T-cell (primary cell): ENCODE measurements at regions not wholly inside any gene's neighbourhood (a gene's known extent, or its start where the extent isn't known, plus 50 kb on each side); places are given as distances from the start of the nearest gene placed in this dataset.

Experiments used
- ATAC-seq, 4 experiments: fragments of 200-7000 bp in 3 of 4; fragments of 150-1000 bp in 1 of 4; cut with Tn5 transposase; replicated peaks in 1 of 4; 1 replicate in 3 of 4; 2 replicates in 1 of 4; pipeline ENCODE4 v1.10.0; 2021; ENCODE audit warnings: moderate library complexity in 3 of 4, mild to moderate bottlenecking in 2 of 4, moderate number of reproducible peaks in 1 of 4
- CTCF ChIA-PET, 2 donors: fragments of 300-600 bp; sonication (Branson Sonifier 250); formaldehyde crosslinking; loops; one replicate each; lab custom pipeline; 2022; ENCODE audit warnings: antibody characterized with exemption in 2 of 2; lab: Charles Lee
- POLR2A ChIA-PET, 2 donors: fragments of 300-600 bp; sonication (Branson Sonifier 250); formaldehyde crosslinking; loops; one replicate each; lab custom pipeline; 2022; ENCODE audit warnings: antibody characterized with exemption in 2 of 2; lab: Charles Lee
- DNase-seq, 35 experiments: peaks; one replicate each; pipeline versions ENCODE4 v3.0.0 to v3.0.0-alpha.2; 2013 to 2023
- H3K27ac ChIP-seq: one replicate; pipeline ENCODE4 v1.5.1; 2013; ENCODE audit warnings: low read length
- H3K27me3 ChIP-seq, 2 experiments: replicated peaks in 1 of 2; 1 replicate in 1 of 2; 2 replicates in 1 of 2; pipeline versions ENCODE4 v1.6.1 to v1.7.0; 2013; ENCODE audit warnings: low read length in 1 of 2, mixed read lengths in 1 of 2; ENCODE audit not compliant: control insufficient read depth in 2 of 2, insufficient read depth in 2 of 2; ENCODE audit errors: extremely low read depth in 1 of 2
- H3K36me3 ChIP-seq, 2 donors: 1 replicate in 1 of 2; 2 replicates in 1 of 2; pipeline versions ENCODE4 v1.6.1 to v1.7.0; 2013; ENCODE audit warnings: low read length in 1 of 2; ENCODE audit not compliant: control insufficient read depth in 2 of 2, insufficient read depth in 1 of 2; ENCODE audit errors: extremely low read depth in 1 of 2
- H3K4me1 ChIP-seq, 2 experiments: 1 replicate in 1 of 2; 2 replicates in 1 of 2; pipeline versions ENCODE4 v1.6.1 to v1.7.0; 2013; ENCODE audit warnings: low read length in 2 of 2, mixed read lengths in 1 of 2; ENCODE audit not compliant: insufficient read depth in 2 of 2, control insufficient read depth in 1 of 2; ENCODE audit errors: extremely low read depth in 1 of 2
- H3K4me3 ChIP-seq, 2 donors: 1 replicate in 1 of 2; 2 replicates in 1 of 2; pipeline versions ENCODE4 v1.5.1 to v1.7.0; 2013; ENCODE audit warnings: mild to moderate bottlenecking in 2 of 2, low read length in 1 of 2, moderate library complexity in 1 of 2; ENCODE audit not compliant: control insufficient read depth in 1 of 2; ENCODE audit errors: extremely low read depth in 1 of 2
- H3K9me3 ChIP-seq: 2 replicates; pipeline ENCODE4 v1.7.0; 2013
- H3K27ac Mint-ChIP-seq, 2 donors: one replicate each; pipeline ENCODE4 v1.8.0; 2020 to 2021; ENCODE audit warnings: mild to moderate bottlenecking in 2 of 2, mixed read lengths in 2 of 2
- H3K27me3 Mint-ChIP-seq, 2 donors: one replicate each; pipeline ENCODE4 v1.8.0; 2021 to 2022; ENCODE audit warnings: mixed read lengths in 2 of 2
- H3K36me3 Mint-ChIP-seq: one replicate; pipeline ENCODE4 v1.8.0; 2021; ENCODE audit warnings: mixed read lengths
- H3K4me1 Mint-ChIP-seq, 3 donors: one replicate each; pipeline ENCODE4 v1.8.0; 2020 to 2022; ENCODE audit warnings: mixed read lengths in 3 of 3, mild to moderate bottlenecking in 1 of 3
- H3K4me3 Mint-ChIP-seq, 3 donors: one replicate each; pipeline ENCODE4 v1.8.0; 2020 to 2022; ENCODE audit warnings: mild to moderate bottlenecking in 3 of 3, mixed read lengths in 3 of 3, moderate library complexity in 3 of 3
- H3K9me3 Mint-ChIP-seq, 3 donors: one replicate each; pipeline ENCODE4 v1.8.0; 2020 to 2022; ENCODE audit warnings: mixed read lengths in 3 of 3
- WGBS: methylation state at CpG from one replicate; pipeline ENCODE4 v1.1.5; 2013; ENCODE audit warnings: missing lambda C conversion rate; ENCODE audit not compliant: insufficient coverage; 5-methylcytosine and 5-hydroxymethylcytosine counted together

- ATAC-seq: no peak
- Mint-ChIP-seq H3K9me3 (peaks cover 0 to 6% (median 5%) of the 10 kb centered on the region in 3 donors), H3K4me3 (no peak overlapping the region), H3K4me1 (no peaks in the 10 kb centered on the region), H3K36me3 (peaks cover 5% of the 10 kb centered on the region), H3K27ac (no peak overlapping the region), H3K27me3 (peaks cover 5 to 11% of the 10 kb centered on the region in 2 donors)
- WGBS: no CpG with 5 or more reads among the region's 3 CpGs
- no peak for DNase-seq
- H3K9me3 ChIP-seq: no peaks in the 10 kb centered on the region
- no peaks in the 10 kb centered on the region for H3K36me3 ChIP-seq
- POLR2A ChIA-PET: no interaction called here
- H3K27ac ChIP-seq: no peak overlapping the region
- no peak overlapping the region for H3K4me3 ChIP-seq
- CTCF ChIA-PET: no interaction called here
- peaks cover 0 to 35% of the 10 kb centered on the region in 2 experiments for H3K27me3 ChIP-seq
- H3K4me1 ChIP-seq: no peaks in the 10 kb centered on the region
These were observed 93.6 kb upstream of the ZNF678 start for GRCh38 chr1:227469708-227470107.

- DNase-seq (no peak), ATAC-seq (no peak)
- peaks cover 0 to 28% of the 10 kb centered on the region in 2 experiments for H3K27me3 ChIP-seq
- Mint-ChIP-seq H3K4me3 (no peak overlapping the region), H3K4me1 (no peaks in the 10 kb centered on the region), H3K9me3 (peaks cover 0 to 6% (median 5%) of the 10 kb centered on the region in 3 donors), H3K27ac (no peak overlapping the region), H3K27me3 (peaks cover 9 to 10% of the 10 kb centered on the region in 2 donors), H3K36me3 (peaks cover 5% of the 10 kb centered on the region)
- H3K4me1 ChIP-seq: no peaks in the 10 kb centered on the region
- ChIA-PET CTCF (no interaction called here), POLR2A (no interaction called here)
- no peaks in the 10 kb centered on the region for H3K36me3 ChIP-seq
- H3K9me3 ChIP-seq: no peaks in the 10 kb centered on the region
- 72% methylated on average over 5 of the region's 5 CpGs for WGBS
- no peak overlapping the region for H3K4me3 ChIP-seq
- no peak overlapping the region for H3K27ac ChIP-seq
These were observed 97.2 kb upstream of the ZNF678 start for GRCh38 chr1:227466039-227466645.

- no peaks in the 10 kb centered on the region for H3K4me1 ChIP-seq
- Mint-ChIP-seq H3K27ac (no peak overlapping the region), H3K4me3 (no peak overlapping the region), H3K36me3 (peaks cover 2% of the 10 kb centered on the region), H3K4me1 (no peaks in the 10 kb centered on the region), H3K9me3 (peaks cover 0 to 3% (median 2%) of the 10 kb centered on the region in 3 donors), H3K27me3 (peaks cover 6 to 7% of the 10 kb centered on the region in 2 donors)
- no peaks in the 10 kb centered on the region for H3K36me3 ChIP-seq
- peaks cover 0 to 27% of the 10 kb centered on the region in 2 experiments for H3K27me3 ChIP-seq
- WGBS: 83% methylated on average over 5 of the region's 7 CpGs
- DNase-seq: no peak
- no peaks in the 10 kb centered on the region for H3K9me3 ChIP-seq
- ChIA-PET POLR2A (no interaction called here), CTCF (no interaction called here)
- no peak overlapping the region for H3K4me3 ChIP-seq
- no peak overlapping the region for H3K27ac ChIP-seq
- no peak for ATAC-seq
These were observed 98.1 kb upstream of the ZNF678 start for GRCh38 chr1:227465256-227465655.

GRCh38 chr1:227459977-227460376 lies 103.4 kb upstream of the ZNF678 start:
- CTCF ChIA-PET: no interaction called here
- Histone ChIP-seq H3K27ac (no peak overlapping the region), H3K4me1 (no peaks in the 10 kb centered on the region), H3K36me3 (no peaks in the 10 kb centered on the region), H3K27me3 (peaks cover 2 to 27% of the 10 kb centered on the region in 2 experiments), H3K4me3 (no peak overlapping the region), H3K9me3 (no peaks in the 10 kb centered on the region)
- no peaks in the 10 kb centered on the region for H3K4me1 Mint-ChIP-seq
- DNase-seq (no peak), ATAC-seq (no peak)
- 33% methylated on average over 1 of the region's 1 CpG for WGBS
- H3K27ac Mint-ChIP-seq: no peak overlapping the region
- no peak overlapping the region for H3K4me3 Mint-ChIP-seq
- peaks cover 21 to 25% of the 10 kb centered on the region in 2 donors for H3K27me3 Mint-ChIP-seq
- POLR2A ChIA-PET: interaction anchor here in 1 of 2 donors (0.6 kb wide), 1 partner anchor 14 kb away, joined by 5 read pairs; no protein-coding TSS in a partner anchor
- no peaks in the 10 kb centered on the region for H3K36me3 Mint-ChIP-seq
- H3K9me3 Mint-ChIP-seq: no peaks in the 10 kb centered on the region

- H3K27me3 Mint-ChIP-seq: peaks cover 27 to 31% of the 10 kb centered on the region in 2 donors
- H3K4me1 Mint-ChIP-seq: no peaks in the 10 kb centered on the region
- Histone ChIP-seq H3K27me3 (peaks cover 2 to 22% of the 10 kb centered on the region in 2 experiments), H3K4me1 (no peaks in the 10 kb centered on the region), H3K4me3 (no peak overlapping the region), H3K9me3 (no peaks in the 10 kb centered on the region), H3K36me3 (no peaks in the 10 kb centered on the region), H3K27ac (no peak overlapping the region)
- no peak overlapping the region for H3K4me3 Mint-ChIP-seq
- ChIA-PET CTCF (no interaction called here), POLR2A (no interaction called here)
- H3K9me3 Mint-ChIP-seq: no peaks in the 10 kb centered on the region
- H3K36me3 Mint-ChIP-seq: no peaks in the 10 kb centered on the region
- H3K27ac Mint-ChIP-seq: no peak overlapping the region
- DNase-seq (no peak), ATAC-seq (no peak)
These were observed 104.0 kb upstream of the ZNF678 start for GRCh38 chr1:227459326-227459841.

GRCh38 chr1:227454686-227455085 lies 108.7 kb upstream of the ZNF678 start:
- CTCF ChIA-PET: no interaction called here

More at GRCh38 chr1:227454686-227455085, 108.7 kb upstream of the ZNF678 start:
- Histone ChIP-seq H3K4me1 (no peaks in the 10 kb centered on the region), H3K27me3 (peaks cover 2 to 44% of the 10 kb centered on the region in 2 experiments), H3K36me3 (no peaks in the 10 kb centered on the region), H3K4me3 (no peak overlapping the region), H3K9me3 (no peaks in the 10 kb centered on the region), H3K27ac (no peak overlapping the region)
- no peak for ATAC-seq
- Mint-ChIP-seq H3K27ac (no peak overlapping the region), H3K36me3 (no peaks in the 10 kb centered on the region), H3K4me1 (no peaks in the 10 kb centered on the region), H3K4me3 (no peak overlapping the region), H3K9me3 (no peaks in the 10 kb centered on the region), H3K27me3 (peaks cover 46 to 48% of the 10 kb centered on the region in 2 donors)
- DNase-seq: no peak
- POLR2A ChIA-PET: no interaction called here
- WGBS: 90% methylated on average over 2 of the region's 4 CpGs
